A673 (cell line): ENCODE measurements at regions not wholly inside any gene's neighbourhood (a gene's known extent, or its start where the extent isn't known, plus 50 kb on each side); places are given as distances from the start of the nearest gene placed in this dataset.

Experiments used
- BruUV-seq: library from RNA; stranded (reverse); fragments of 400-500 nt; replicated peaks from 2 replicates; lab custom pipeline; 2021; lab: Mats Ljungman, UMichigan
- CTCF ChIA-PET: fragments of 300-600 bp; sonication (Branson Sonifier 250); formaldehyde crosslinking; loops from one replicate; lab custom pipeline; 2022; ENCODE audit warnings: antibody characterized with exemption; lab: Charles Lee
- POLR2A ChIA-PET: fragments of 300-600 bp; sonication (Branson Sonifier 250); formaldehyde crosslinking; loops from one replicate; lab custom pipeline; 2022; ENCODE audit warnings: antibody characterized with exemption; ENCODE audit not compliant: low non-redundant PET; lab: Charles Lee
- DNase-seq: peaks from one replicate; pipeline ENCODE4 v3.0.0-alpha.2; 2015; ENCODE audit warnings: low spot score
- H3K27ac ChIP-seq: fragments of 200-600 bp; sonication (generic); 2 replicates; pipeline ENCODE4 v1.5.1; 2016; ENCODE audit warnings: mixed run types, low read depth, mild to moderate bottlenecking, mixed read lengths, antibody characterized with exemption, low read length; ENCODE audit not compliant: poor library complexity, severe bottlenecking
- H3K27me3 ChIP-seq: fragments of 200-600 bp; sonication (generic); replicated peaks from 2 replicates; pipeline ENCODE4 v1.6.1; 2017; ENCODE audit warnings: mixed run types, low read depth, mild to moderate bottlenecking, mixed read lengths, antibody characterized with exemption, low read length; ENCODE audit not compliant: insufficient read depth, poor library complexity
- H3K36me3 ChIP-seq: fragments of 200-600 bp; sonication (generic); 2 replicates; pipeline ENCODE4 v1.6.1; 2016; ENCODE audit warnings: mixed run types, mild to moderate bottlenecking, mixed read lengths, antibody characterized with exemption, low read length; ENCODE audit not compliant: insufficient read depth, poor library complexity, severe bottlenecking
- H3K4me1 ChIP-seq: fragments of 200-600 bp; sonication (generic); 2 replicates; pipeline ENCODE4 v1.6.1; 2017; ENCODE audit warnings: mixed run types, mild to moderate bottlenecking, mixed read lengths, antibody characterized with exemption, low read length; ENCODE audit not compliant: insufficient read depth, poor library complexity, severe bottlenecking
- H3K4me3 ChIP-seq: fragments of 200-600 bp; sonication (generic); 2 replicates; pipeline ENCODE4 v1.5.1; 2016; ENCODE audit warnings: low read depth, mixed run types, mild to moderate bottlenecking, mixed read lengths, low read length; ENCODE audit not compliant: poor library complexity, severe bottlenecking
- H3K9me3 ChIP-seq: fragments of 200-600 bp; sonication (generic); 2 replicates; pipeline ENCODE4 v1.6.1; 2016; ENCODE audit warnings: mixed run types, low read depth, mild to moderate bottlenecking, mixed read lengths, antibody characterized with exemption, low read length; ENCODE audit not compliant: poor library complexity, severe bottlenecking
- EZH2 ChIP-seq: fragments of 200-600 bp; sonication (generic); IDR thresholded peaks from 2 replicates; pipeline ENCODE4 v1.6.1; 2017; ENCODE audit warnings: borderline replicate concordance, low read depth, mild to moderate bottlenecking, mixed read lengths, antibody characterized with exemption, low read length; ENCODE audit not compliant: poor library complexity, severe bottlenecking
- intact Hi-C: fragments of 100-400 bp; cut with micrococcal nuclease; formaldehyde crosslinking; loops from one replicate; pipeline ENCODE4 v1.10.0; 2022; ENCODE audit not compliant: unreplicated experiment
- TF ChIP-seq, protein P1 (sequence below): fragments of 300-800, 200-600 bp; sonication (generic); conservative IDR thresholded peaks from 2 replicates; pipeline ENCODE4 v1.5.1; 2017; ENCODE audit warnings: low read depth, mild to moderate bottlenecking, antibody characterized with exemption, low read length, moderate library complexity, mixed read lengths

DNA sequence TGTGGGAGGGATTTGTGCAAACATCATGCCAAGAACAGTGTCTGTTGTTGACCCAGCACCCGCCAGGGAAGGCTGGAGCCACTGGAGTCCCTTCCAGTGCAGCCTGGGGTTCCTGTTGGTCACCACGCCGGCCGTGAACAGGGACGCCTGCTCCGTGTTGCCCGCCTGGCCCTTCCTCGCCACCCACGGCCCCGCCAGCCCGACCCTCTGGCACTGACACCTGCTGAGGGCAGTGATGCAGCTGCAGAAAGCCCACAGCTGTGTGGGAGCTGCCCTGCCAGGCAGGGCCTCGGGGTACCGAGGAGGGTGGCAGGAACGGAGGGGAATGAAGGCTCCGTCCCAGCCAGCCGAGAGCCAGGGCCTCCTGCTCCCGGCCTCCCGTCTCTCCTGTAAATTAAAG is 75.5 kb upstream of the SLCO4A1 start:
- POLR2A ChIA-PET, result no interaction called here
- Histone ChIP-seq H3K27me3 (peaks cover 31% of the 10 kb centered on the region), H3K4me1 (no peaks in the 10 kb centered on the region), H3K4me3 (no peak overlapping the region), H3K27ac (no peak overlapping the region), H3K36me3 (no peaks in the 10 kb centered on the region), H3K9me3 (no peaks in the 10 kb centered on the region)
- TF ChIP-seq, protein P1, sequence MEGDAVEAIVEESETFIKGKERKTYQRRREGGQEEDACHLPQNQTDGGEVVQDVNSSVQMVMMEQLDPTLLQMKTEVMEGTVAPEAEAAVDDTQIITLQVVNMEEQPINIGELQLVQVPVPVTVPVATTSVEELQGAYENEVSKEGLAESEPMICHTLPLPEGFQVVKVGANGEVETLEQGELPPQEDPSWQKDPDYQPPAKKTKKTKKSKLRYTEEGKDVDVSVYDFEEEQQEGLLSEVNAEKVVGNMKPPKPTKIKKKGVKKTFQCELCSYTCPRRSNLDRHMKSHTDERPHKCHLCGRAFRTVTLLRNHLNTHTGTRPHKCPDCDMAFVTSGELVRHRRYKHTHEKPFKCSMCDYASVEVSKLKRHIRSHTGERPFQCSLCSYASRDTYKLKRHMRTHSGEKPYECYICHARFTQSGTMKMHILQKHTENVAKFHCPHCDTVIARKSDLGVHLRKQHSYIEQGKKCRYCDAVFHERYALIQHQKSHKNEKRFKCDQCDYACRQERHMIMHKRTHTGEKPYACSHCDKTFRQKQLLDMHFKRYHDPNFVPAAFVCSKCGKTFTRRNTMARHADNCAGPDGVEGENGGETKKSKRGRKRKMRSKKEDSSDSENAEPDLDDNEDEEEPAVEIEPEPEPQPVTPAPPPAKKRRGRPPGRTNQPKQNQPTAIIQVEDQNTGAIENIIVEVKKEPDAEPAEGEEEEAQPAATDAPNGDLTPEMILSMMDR, result no peak
- no peak for TF ChIP-seq EZH2
- CTCF ChIA-PET, result no interaction called here
- no peak for DNase-seq
- BruUV-seq, result no TSS peak
- intact Hi-C loops, result no loop called here

DNA sequence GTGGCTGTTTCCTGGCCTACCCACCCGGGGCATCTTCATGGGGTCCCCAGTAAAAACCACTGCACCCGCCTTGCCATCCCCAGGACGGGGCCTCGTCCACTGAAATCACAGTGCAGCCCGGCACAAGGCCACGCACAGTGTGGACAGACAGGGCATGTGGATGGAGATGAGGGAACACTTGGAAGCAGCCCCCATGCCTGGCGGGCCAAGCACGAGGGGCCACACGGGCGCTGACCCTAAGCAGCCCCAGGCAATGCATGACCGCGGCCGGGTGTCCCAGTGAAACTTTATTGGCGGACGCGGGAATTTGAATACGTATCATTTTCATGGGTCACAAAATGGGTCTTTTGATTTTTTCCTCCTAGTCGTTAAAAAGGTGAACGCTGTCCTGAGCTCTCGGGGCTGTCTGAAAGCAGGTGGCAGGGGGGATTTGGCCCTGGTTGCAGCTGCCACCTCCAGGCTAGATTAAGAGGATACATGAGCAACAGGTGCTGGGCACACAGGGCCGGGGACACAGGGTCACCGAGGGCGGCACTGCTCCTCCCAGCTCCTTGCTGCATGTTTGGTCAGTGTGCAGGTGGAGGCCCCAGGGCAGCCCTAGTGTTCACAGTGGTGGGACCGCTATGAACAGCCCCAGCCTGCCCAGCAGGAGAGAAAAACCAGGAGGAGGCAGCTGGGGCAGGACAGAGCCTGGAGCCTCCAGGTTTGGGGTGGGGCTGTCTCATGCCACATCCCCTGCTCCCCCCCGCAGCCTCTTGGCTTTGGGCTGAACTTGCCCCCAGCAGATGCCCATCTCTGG is 74.9 kb upstream of the SLCO4A1 start:
- intact Hi-C loops, result no loop called here
- CTCF ChIA-PET, result no interaction called here
- Histone ChIP-seq H3K36me3 (no peaks in the 10 kb centered on the region), H3K9me3 (no peaks in the 10 kb centered on the region), H3K27ac (no peak overlapping the region), H3K4me1 (no peaks in the 10 kb centered on the region), H3K4me3 (no peak overlapping the region), H3K27me3 (peaks cover 25% of the 10 kb centered on the region)
- POLR2A ChIA-PET, result no interaction called here
- no TSS peak for BruUV-seq
- TF ChIP-seq EZH2, result no peak
- TF ChIP-seq, protein P1, result no peak
- no peak for DNase-seq

DNA sequence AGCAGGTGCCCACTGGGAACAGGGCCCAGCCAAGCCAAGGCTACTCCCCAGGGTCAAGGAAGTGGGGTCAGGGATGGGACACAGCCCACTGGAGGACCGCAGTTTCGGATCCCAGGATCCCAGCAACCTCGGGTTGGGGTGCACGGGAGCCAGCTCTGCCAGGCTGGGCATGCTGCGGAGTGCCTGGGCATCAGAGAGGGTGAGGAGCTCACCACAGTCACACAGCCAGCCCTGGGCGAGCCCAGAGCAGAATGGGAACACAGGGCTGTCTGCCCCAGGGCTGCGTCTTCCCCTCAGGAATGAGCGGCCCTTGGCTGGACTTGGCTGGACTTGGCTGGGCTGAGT is 74.3 kb upstream of the SLCO4A1 start:
- Histone ChIP-seq H3K9me3 (no peaks in the 10 kb centered on the region), H3K4me3 (no peak overlapping the region), H3K36me3 (no peaks in the 10 kb centered on the region), H3K27ac (no peak overlapping the region), H3K27me3 (peaks cover 28% of the 10 kb centered on the region), H3K4me1 (no peaks in the 10 kb centered on the region)
- no peak for DNase-seq
- no TSS peak for BruUV-seq
- intact Hi-C loops, result no loop called here
- POLR2A ChIA-PET, result no interaction called here
- TF ChIP-seq, protein P1, result no peak
- no peak for TF ChIP-seq EZH2
- CTCF ChIA-PET, result no interaction called here
